ENCODE measurements at regions not wholly inside any gene's neighbourhood (a gene's known extent, or its start where the extent isn't known, plus 50 kb on each side); places are given as distances from the start of the nearest gene placed in this dataset.

- ATAC-seq (no peak), DNase-seq (no peak), FAIRE-seq (no peak)
- no peak for TF ChIP-seq CTCF (IDR thresholded peaks at IDR 0.05)
- Histone ChIP-seq H3K36me3 (no peaks in the 10 kb centered on the region), H3K9me3 (no peaks in the 10 kb centered on the region), H3K4me1 (peaks cover 5 to 17% (median 16%) of the 10 kb centered on the region in 3 donors), H3K4me3 (no peak overlapping the region), H3K27me3 (no peaks in the 10 kb centered on the region), H3K27ac (no peak overlapping the region)
- intact Hi-C loops (cut with DNase I), result no loop called here
Observed at GRCh38 chr12:42792265-42792664, 202.7 kb upstream of the PRICKLE1 start.

GRCh38 chr12:42791399-42791798 is 201.9 kb upstream of the PRICKLE1 start:
- TF ChIP-seq CTCF (IDR thresholded peaks at IDR 0.05), result no peak

GRCh38 chr12:42790761-42791151 is 201.2 kb upstream of the PRICKLE1 start:
- Histone ChIP-seq H3K4me3 (no peak overlapping the region), H3K4me1 (peaks cover 5 to 17% (median 16%) of the 10 kb centered on the region in 3 donors), H3K36me3 (no peaks in the 10 kb centered on the region), H3K27ac (peak overlapping the region in 2 of 4 donors; percentile 24 to 38), H3K9me3 (no peaks in the 10 kb centered on the region), H3K27me3 (no peaks in the 10 kb centered on the region)
- intact Hi-C loops (cut with DNase I), result no loop called here
- ATAC-seq (peak in 3 of 4 donors; percentile 49 to 55 (median 51)), DNase-seq (no peak), FAIRE-seq (no peak)
- no peak for TF ChIP-seq CTCF (IDR thresholded peaks at IDR 0.05)

More at GRCh38 chr12:42791399-42791798, 201.9 kb upstream of the PRICKLE1 start:
- 23 to 25% methylated on average over 3 of the region's 3 CpGs for WGBS, 2 donors
- H3K4me3 ChIP-seq, result no peak overlapping the region
- intact Hi-C loops (cut with DNase I), result no loop called here
- no peaks in the 10 kb centered on the region for H3K27me3 ChIP-seq
- peaks cover 5 to 17% (median 16%) of the 10 kb centered on the region in 3 donors for H3K4me1 ChIP-seq
- H3K36me3 ChIP-seq, result no peaks in the 10 kb centered on the region
- no peak for FAIRE-seq
- peak in 3 of 4 donors; percentile 50 to 62 (median 57) for ATAC-seq
- H3K27ac ChIP-seq, result no peak overlapping the region
- no peaks in the 10 kb centered on the region for H3K9me3 ChIP-seq
- DNase-seq, result no peak

GRCh38 chr12:42789808-42790760 is 200.5 kb upstream of the PRICKLE1 start:
- DNase-seq, result no peak
- intact Hi-C loops (cut with DNase I), result no loop called here
- peak in 3 of 4 donors; percentile 12 to 50 (median 42) for ATAC-seq
- Histone ChIP-seq H3K36me3 (no peaks in the 10 kb centered on the region), H3K9me3 (no peaks in the 10 kb centered on the region), H3K27ac (peak overlapping the region in 2 of 4 donors; percentile 24 to 38), H3K27me3 (no peaks in the 10 kb centered on the region), H3K4me1 (peaks cover 5 to 17% (median 16%) of the 10 kb centered on the region in 3 donors), H3K4me3 (no peak overlapping the region)
- TF ChIP-seq CTCF (IDR thresholded peaks at IDR 0.05), result no peak
- no peak for FAIRE-seq
- WGBS, 2 donors, result 76 to 78% methylated on average over 15 of the region's 15 CpGs
